GM23338 (cell line): ENCODE measurements at regions not wholly inside any gene's neighbourhood (a gene's known extent, or its start where the extent isn't known, plus 50 kb on each side); places are given as distances from the start of the nearest gene placed in this dataset.

ENCODE experiments used
- CREB1 ChIP-seq: fragments of 250-450 bp; sonication (Bioruptor Pico); IDR thresholded peaks from 2 replicates; pipeline ENCODE4 v1.5.0; 2020; ENCODE audit warnings: low read depth, mild to moderate bottlenecking, moderate library complexity
- EZH2 ChIP-seq: fragments of 200-600 bp; sonication (generic); IDR thresholded peaks from one replicate; pipeline ENCODE4 v1.8.0; 2017; ENCODE audit warnings: antibody characterized with exemption, mild to moderate bottlenecking, low read depth; ENCODE audit not compliant: unreplicated experiment
- EZH2phosphoT487 ChIP-seq: fragments of 200-600 bp; sonication (generic); IDR thresholded peaks from one replicate; pipeline ENCODE4 v1.8.1; 2018; ENCODE audit warnings: antibody characterized with exemption; ENCODE audit not compliant: unreplicated experiment
- JUNB ChIP-seq: IDR thresholded peaks from one replicate; pipeline ENCODE4 v1.6.1; 2016; ENCODE audit warnings: antibody characterized with exemption; ENCODE audit not compliant: unreplicated experiment
- NANOG ChIP-seq: IDR thresholded peaks from 2 replicates; pipeline ENCODE4 v1.6.1; 2016; ENCODE audit warnings: antibody characterized with exemption, borderline replicate concordance
- POLR2AphosphoS5 ChIP-seq: IDR thresholded peaks from 2 replicates; pipeline ENCODE4 v1.6.1; 2016; ENCODE audit warnings: antibody characterized with exemption, low read depth
- REST ChIP-seq: IDR thresholded peaks from one replicate; pipeline ENCODE4 v1.6.1; 2018; ENCODE audit warnings: antibody characterized with exemption; ENCODE audit not compliant: unreplicated experiment
- STAT1 ChIP-seq: IDR thresholded peaks from one replicate; pipeline ENCODE4 v1.6.1; 2016; ENCODE audit warnings: antibody characterized with exemption; ENCODE audit not compliant: unreplicated experiment
- TF ChIP-seq, protein P1 (sequence below), 2 experiments: fragments of 200-600 bp in 1 of 2; sonication (generic) in 1 of 2; conservative IDR thresholded peaks; 2 replicates each; pipeline versions ENCODE4 v1.5.1 to v1.6.1; 2016 to 2017; ENCODE audit warnings: antibody characterized with exemption in 2 of 2, low read depth in 2 of 2, mild to moderate bottlenecking in 2 of 2, moderate library complexity in 1 of 2
- TF ChIP-seq, protein P2 (sequence below): IDR thresholded peaks from 2 replicates; pipeline ENCODE4 v1.6.1; 2016; ENCODE audit warnings: antibody characterized with exemption

DNA sequence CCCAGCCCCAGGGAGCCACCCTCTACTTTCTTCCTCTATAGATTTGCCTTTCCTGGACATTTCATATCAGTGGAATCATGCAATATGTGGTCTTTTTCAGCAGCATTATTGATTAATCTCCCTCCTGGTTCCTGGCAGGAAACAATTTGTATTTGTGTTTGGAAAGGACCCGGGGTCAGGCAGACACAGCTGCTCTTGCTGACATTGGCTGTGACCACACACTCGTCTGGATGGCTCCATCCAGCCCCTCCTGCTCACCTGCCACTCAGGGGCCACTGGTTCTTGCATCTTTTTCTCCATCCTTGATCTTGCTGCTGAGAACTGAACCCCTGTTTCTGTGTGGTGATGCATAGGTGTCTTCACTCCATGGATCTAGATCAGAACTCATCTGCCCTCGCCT is 176.6 kb upstream of the MKI67 start:
- TF ChIP-seq, protein P1, sequence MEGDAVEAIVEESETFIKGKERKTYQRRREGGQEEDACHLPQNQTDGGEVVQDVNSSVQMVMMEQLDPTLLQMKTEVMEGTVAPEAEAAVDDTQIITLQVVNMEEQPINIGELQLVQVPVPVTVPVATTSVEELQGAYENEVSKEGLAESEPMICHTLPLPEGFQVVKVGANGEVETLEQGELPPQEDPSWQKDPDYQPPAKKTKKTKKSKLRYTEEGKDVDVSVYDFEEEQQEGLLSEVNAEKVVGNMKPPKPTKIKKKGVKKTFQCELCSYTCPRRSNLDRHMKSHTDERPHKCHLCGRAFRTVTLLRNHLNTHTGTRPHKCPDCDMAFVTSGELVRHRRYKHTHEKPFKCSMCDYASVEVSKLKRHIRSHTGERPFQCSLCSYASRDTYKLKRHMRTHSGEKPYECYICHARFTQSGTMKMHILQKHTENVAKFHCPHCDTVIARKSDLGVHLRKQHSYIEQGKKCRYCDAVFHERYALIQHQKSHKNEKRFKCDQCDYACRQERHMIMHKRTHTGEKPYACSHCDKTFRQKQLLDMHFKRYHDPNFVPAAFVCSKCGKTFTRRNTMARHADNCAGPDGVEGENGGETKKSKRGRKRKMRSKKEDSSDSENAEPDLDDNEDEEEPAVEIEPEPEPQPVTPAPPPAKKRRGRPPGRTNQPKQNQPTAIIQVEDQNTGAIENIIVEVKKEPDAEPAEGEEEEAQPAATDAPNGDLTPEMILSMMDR (conservative IDR thresholded peaks at IDR 0.05; ENCODE audit: low read depth in 2 of 2) = no peak
- TF ChIP-seq EZH2 (no peak), POLR2AphosphoS5 (no peak), CREB1 (CRISPR knock-in tag) (no peak), REST (no peak), EZH2phosphoT487 (no peak), STAT1 (no peak), NANOG (no peak), JUNB (no peak)
- TF ChIP-seq, protein P2, sequence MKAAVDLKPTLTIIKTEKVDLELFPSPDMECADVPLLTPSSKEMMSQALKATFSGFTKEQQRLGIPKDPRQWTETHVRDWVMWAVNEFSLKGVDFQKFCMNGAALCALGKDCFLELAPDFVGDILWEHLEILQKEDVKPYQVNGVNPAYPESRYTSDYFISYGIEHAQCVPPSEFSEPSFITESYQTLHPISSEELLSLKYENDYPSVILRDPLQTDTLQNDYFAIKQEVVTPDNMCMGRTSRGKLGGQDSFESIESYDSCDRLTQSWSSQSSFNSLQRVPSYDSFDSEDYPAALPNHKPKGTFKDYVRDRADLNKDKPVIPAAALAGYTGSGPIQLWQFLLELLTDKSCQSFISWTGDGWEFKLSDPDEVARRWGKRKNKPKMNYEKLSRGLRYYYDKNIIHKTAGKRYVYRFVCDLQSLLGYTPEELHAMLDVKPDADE = no peak
